C4-2B (cell line): ENCODE measurements at regions not wholly inside any gene's neighbourhood (a gene's known extent, or its start where the extent isn't known, plus 50 kb on each side); places are given as distances from the start of the nearest gene placed in this dataset.

ENCODE experiments used
- H3K27ac ChIP-seq: fragments of 450-650 bp; 2 replicates; pipeline ENCODE4 v1.5.1; 2017
- ZFX ChIP-seq: fragments of 450-650 bp; IDR thresholded peaks from 2 replicates; pipeline ENCODE4 v1.6.1; 2017
- TF ChIP-seq, protein P1 (sequence below): fragments of 450-650 bp; conservative IDR thresholded peaks from 2 replicates; pipeline ENCODE4 v1.5.1; 2017; ENCODE audit warnings: mild to moderate bottlenecking

DNA sequence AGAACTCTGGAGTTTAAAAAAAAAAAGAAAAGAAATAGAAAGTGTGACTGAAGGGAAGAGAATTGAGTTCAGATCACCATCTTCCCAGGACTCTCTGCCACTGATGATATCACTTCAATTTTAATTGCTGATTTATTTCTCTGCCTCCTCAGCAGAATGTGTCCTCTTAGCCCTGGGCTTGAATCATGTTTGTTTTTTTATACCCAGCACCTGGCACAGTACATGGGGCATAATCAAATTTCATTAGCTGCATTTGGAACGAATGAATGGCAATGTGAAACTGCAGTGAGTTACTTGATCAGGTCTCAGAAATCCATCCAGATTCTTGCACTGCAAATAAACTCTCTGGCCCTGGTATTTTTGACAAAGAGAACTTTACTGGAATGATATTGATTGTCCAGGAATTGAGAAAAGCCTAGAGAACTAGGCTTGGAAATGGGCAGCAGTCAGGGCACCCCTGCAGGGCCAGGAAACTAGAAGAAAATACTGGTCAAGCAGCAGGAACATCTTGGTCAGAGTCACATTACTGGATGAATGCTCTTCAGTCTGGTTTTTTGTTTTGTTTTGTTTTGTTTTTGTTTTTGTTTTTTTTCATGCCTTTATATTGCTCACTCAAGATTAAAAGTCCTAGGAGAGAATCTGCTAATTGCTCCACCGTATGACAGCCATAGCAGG lies 103.8 kb upstream of the FAM78B start:
- no peak for TF ChIP-seq ZFX
- TF ChIP-seq, protein P1, sequence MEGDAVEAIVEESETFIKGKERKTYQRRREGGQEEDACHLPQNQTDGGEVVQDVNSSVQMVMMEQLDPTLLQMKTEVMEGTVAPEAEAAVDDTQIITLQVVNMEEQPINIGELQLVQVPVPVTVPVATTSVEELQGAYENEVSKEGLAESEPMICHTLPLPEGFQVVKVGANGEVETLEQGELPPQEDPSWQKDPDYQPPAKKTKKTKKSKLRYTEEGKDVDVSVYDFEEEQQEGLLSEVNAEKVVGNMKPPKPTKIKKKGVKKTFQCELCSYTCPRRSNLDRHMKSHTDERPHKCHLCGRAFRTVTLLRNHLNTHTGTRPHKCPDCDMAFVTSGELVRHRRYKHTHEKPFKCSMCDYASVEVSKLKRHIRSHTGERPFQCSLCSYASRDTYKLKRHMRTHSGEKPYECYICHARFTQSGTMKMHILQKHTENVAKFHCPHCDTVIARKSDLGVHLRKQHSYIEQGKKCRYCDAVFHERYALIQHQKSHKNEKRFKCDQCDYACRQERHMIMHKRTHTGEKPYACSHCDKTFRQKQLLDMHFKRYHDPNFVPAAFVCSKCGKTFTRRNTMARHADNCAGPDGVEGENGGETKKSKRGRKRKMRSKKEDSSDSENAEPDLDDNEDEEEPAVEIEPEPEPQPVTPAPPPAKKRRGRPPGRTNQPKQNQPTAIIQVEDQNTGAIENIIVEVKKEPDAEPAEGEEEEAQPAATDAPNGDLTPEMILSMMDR = no peak
- no peak overlapping the region for H3K27ac ChIP-seq

DNA sequence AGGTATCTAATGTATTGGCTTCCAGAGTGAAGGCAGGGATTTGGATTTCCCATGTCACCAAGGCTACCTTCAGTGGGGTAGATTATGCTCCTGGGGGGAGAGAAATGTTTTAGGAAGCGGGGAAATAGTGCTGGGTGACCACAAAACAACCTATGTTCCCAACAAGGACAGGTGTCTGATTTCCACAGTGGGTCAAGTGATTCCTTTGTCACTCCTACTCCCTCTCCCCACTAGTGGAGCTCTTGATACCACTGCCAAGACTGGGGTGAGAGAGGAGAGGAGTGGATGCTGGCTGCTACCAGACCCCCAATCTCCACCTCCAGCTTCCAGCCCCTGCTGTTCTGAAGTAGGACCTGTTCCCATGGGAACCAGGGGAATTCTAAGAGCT lies 104.3 kb upstream of the FAM78B start:
- H3K27ac ChIP-seq = no peak overlapping the region
- TF ChIP-seq, protein P1 = no peak
- TF ChIP-seq ZFX = no peak

DNA sequence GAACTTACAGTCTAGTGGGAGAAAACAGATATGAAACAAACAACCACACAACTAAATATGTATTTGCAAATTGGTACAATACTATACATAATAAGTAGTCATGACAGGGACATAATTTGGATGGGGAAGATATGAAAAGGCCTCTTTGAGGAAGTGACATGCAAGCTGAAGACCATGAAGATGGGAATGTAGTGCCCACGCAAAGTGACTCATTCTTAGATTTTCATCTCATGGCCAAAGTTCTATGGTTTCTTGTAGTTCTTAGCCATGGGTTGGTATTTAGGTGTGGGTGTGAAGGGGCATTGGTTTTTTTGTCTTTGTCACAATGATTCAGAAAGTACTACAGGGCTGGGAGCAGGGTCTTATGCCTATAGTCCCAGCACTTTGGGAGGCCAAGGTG lies 105.4 kb upstream of the FAM78B start:
- H3K27ac ChIP-seq = no peak overlapping the region
- TF ChIP-seq ZFX = no peak
- TF ChIP-seq, protein P1 = no peak

DNA sequence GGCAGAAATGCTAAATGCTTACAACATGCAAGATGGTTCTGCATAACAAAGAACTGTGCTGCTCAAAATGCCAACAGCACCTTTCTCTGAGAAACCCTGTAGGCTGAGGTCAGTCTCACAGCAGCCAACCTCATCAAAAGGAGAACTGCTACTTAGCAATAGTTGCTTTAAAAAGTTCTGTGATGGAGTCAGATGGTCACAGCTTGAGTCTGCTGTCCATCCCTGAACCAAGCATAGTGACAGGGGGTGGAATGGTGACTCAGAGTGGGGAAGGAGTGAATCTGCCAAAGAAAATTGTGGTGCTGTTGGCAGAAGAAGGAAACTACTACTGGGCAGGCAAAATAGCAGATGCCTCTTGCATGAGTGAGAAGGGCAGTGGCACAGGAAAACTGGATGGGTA lies 106.0 kb upstream of the FAM78B start:
- TF ChIP-seq, protein P1 = no peak
- no peak for TF ChIP-seq ZFX
- H3K27ac ChIP-seq = no peak overlapping the region

DNA sequence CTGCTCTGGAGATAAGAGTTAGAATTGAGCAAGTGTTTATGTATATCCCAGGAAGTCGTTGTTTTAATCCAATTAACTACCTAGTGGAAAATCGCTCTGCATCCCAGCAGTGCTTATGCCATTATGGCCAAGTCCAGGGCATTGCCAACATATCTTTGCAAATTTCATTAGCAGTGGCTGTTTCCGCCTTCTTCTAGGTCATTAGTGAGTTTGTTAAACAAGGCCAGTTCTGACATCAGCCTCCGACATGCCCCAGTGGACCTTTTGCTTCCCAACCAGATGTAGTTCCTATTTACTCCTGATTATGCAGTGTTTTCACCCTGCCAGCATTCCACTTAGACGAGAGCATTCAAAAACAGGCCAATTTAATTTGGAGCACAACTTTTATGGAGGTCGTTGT lies 106.8 kb upstream of the FAM78B start:
- no peak for TF ChIP-seq ZFX
- TF ChIP-seq, protein P1 = no peak
- H3K27ac ChIP-seq = no peak overlapping the region

- TF ChIP-seq, protein P1 = no peak
- no peak for TF ChIP-seq ZFX
Observed at GRCh38 chr1:166282391-166283137, 115.8 kb upstream of the FAM78B start.

DNA sequence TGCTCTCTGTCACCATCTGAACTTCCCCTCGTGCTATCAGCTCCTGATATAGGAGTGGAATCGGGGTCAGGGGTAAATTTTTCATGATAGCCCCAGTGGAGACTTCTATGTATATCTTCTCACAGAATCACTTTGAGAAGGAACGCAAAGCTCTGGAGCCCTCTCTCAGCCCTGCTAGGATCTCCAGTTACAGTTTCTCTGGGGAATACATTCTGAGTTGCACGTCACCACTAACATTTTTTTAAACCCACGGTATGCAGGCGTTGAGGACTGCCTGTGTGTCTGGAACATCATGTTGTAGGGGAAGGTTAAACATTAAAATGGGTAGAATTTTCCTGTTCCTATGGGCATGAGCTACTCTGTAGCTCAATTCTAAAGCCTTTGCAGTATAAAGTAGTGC lies 116.4 kb upstream of the FAM78B start:
- TF ChIP-seq, protein P1 = no peak
- no peak for TF ChIP-seq ZFX
- H3K27ac ChIP-seq = no peak overlapping the region

More at GRCh38 chr1:166282391-166283137, 115.8 kb upstream of the FAM78B start:
- no peak overlapping the region for H3K27ac ChIP-seq
